HK-2 (cell line): ENCODE measurements at regions not wholly inside any gene's neighbourhood (a gene's known extent, or its start where the extent isn't known, plus 50 kb on each side); places are given as distances from the start of the nearest gene placed in this dataset.

ENCODE experiments used
- DNase-seq: peaks from one replicate; pipeline ENCODE4 v3.0.0-alpha.2; 2018; ENCODE audit not compliant: unreplicated experiment

- DNase-seq: peak; percentile 69
These were observed 52.7 kb upstream of the ERCC6L2 start for GRCh38 chr9:95822583-95823431.

- DNase-seq: no peak
These were observed 53.5 kb upstream of the ERCC6L2 start for GRCh38 chr9:95822015-95822414.

- no peak for DNase-seq
These were observed 55.4 kb upstream of the ERCC6L2 start for GRCh38 chr9:95820074-95820473.

- no peak for DNase-seq
These were observed 55.9 kb upstream of the ERCC6L2 start for GRCh38 chr9:95819636-95820035.

- no peak for DNase-seq
These were observed 58.3 kb upstream of the ERCC6L2 start for GRCh38 chr9:95817205-95817604.

- no peak for DNase-seq
These were observed 58.8 kb upstream of the ERCC6L2 start for GRCh38 chr9:95816716-95817115.

GRCh38 chr9:95815961-95816360, 59.5 kb upstream of the ERCC6L2 start:
- DNase-seq: no peak

GRCh38 chr9:95815133-95815532, 60.4 kb upstream of the ERCC6L2 start:
- no peak for DNase-seq

- DNase-seq: no peak
These were observed 61.6 kb upstream of the ERCC6L2 start for GRCh38 chr9:95813923-95814322.

- no peak for DNase-seq
These were observed 64.7 kb upstream of the ERCC6L2 start for GRCh38 chr9:95810814-95811213.

- no peak for DNase-seq
These were observed 65.4 kb upstream of the ERCC6L2 start for GRCh38 chr9:95810133-95810532.

- DNase-seq: no peak
These were observed 65.8 kb upstream of the ERCC6L2 start for GRCh38 chr9:95809686-95810085.

GRCh38 chr9:95808011-95808410, 67.5 kb upstream of the ERCC6L2 start:
- no peak for DNase-seq

GRCh38 chr9:95807326-95807947, 68.1 kb upstream of the ERCC6L2 start:
- no peak for DNase-seq

- DNase-seq: no peak
These were observed 72.3 kb upstream of the ERCC6L2 start for GRCh38 chr9:95803197-95803596.

- DNase-seq: no peak
These were observed 73.7 kb upstream of the ERCC6L2 start for GRCh38 chr9:95801797-95802196.

GRCh38 chr9:95796029-95796428, 79.5 kb upstream of the ERCC6L2 start:
- no peak for DNase-seq

GRCh38 chr9:95793924-95794828, 81.3 kb upstream of the ERCC6L2 start:
- DNase-seq: no peak

GRCh38 chr9:95791695-95792094, 83.8 kb upstream of the ERCC6L2 start:
- DNase-seq: no peak

GRCh38 chr9:95791286-95791685, 84.2 kb upstream of the ERCC6L2 start:
- DNase-seq: no peak

- DNase-seq: no peak
These were observed 86.9 kb upstream of the ERCC6L2 start for GRCh38 chr9:95788521-95788991.

GRCh38 chr9:95788021-95788420, 87.5 kb upstream of the ERCC6L2 start:
- DNase-seq: no peak
